Stromal cell of bone marrow (primary cell): ENCODE measurements at regions not wholly inside any gene's neighbourhood (a gene's known extent, or its start where the extent isn't known, plus 50 kb on each side); places are given as distances from the start of the nearest gene placed in this dataset.
"Not testable (repeated sequence)": the region's sequence is repeated elsewhere in the genome, so short reads cannot be mapped to it uniquely, and the experiment has no call there.

Source experiments
- DNase-seq: peaks from one replicate; pipeline ENCODE4 v3.0.0-alpha.2; 2012; ENCODE audit warnings: low read depth

DNA sequence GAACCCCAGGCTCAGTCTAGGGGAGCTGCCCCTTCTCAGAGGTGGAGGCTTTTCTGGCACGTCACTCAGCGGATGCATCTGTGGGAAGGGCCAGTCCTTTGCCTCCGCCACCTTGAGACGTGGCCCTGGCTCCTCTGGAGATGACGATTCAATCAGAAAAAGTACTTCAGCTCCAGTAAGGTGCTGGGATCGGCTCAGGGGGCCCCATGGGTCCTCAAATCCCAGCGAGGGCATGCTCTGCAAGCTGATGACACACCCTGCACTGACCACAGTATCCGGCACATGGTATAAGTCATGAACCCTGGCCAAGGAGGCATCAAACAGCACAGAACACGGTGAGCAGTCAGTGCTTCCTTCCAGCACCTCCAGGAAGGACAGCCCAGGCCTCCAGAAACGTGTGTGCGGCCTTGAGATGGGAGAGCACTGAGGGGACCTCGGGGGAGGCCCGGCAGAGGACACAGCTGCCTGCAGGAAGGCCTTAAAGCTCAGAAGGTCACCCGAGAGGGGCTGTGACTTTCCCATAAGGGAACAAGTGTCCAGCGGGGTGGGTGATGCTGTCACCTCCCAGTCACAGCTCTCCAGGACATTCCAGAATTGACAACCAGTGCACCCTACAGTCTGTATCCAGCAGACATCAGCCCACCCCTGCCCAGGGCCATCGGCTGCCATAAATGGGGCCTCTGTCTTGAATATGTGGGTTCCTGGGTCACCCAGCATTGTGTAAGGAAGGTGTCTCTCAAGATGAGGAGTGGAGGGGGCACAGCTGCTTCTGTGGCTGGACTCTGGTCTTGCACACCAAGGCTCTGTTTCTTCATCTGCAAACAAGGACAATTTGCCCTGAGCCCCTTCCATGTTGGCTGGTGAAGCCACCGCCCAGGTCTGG is 205.8 kb downstream of the NDUFA10 start:
- no peak for DNase-seq

DNA sequence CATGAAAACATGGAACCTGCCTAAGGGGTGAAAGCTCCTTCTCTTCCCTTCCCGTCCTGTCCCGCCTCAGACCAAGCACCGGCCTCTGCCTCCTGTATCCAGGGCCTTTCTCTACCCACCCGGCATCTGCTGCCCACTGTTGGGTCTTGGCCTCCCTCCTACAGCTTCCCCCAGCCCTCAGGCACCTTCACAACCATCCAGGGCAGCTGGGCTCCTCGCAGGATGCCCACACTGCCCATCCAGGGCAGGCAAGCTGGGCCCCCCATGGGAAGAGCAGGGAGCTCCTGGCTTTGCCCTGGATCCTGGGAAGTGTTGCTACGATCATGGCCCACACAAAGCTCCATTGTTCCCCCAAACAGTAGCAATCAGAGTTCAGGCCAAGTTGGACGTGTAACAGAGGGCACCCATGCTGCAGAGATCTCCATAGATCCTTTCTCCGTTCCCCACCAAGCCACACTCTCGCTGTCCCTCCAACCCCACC is 206.6 kb downstream of the NDUFA10 start:
- no peak for DNase-seq

DNA sequence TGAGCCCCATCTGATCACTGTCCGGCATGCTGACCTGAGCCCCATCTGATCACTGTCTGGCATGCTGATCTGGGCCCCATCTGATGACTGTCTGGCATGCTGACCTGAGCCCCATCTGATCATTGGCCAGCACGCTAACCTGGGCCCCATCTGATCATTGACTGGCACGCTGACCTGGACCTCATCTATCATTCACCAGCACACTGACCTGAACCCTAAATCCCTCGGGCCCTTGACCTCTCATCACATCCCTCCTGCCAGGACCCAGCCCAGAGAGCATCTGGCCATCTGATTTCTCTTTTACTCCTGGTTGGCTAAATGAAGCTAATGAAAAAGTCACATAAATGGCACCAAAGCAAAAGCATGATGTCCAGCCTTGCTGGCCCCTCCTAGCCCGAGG is 207.1 kb downstream of the NDUFA10 start:
- no peak for DNase-seq

DNA sequence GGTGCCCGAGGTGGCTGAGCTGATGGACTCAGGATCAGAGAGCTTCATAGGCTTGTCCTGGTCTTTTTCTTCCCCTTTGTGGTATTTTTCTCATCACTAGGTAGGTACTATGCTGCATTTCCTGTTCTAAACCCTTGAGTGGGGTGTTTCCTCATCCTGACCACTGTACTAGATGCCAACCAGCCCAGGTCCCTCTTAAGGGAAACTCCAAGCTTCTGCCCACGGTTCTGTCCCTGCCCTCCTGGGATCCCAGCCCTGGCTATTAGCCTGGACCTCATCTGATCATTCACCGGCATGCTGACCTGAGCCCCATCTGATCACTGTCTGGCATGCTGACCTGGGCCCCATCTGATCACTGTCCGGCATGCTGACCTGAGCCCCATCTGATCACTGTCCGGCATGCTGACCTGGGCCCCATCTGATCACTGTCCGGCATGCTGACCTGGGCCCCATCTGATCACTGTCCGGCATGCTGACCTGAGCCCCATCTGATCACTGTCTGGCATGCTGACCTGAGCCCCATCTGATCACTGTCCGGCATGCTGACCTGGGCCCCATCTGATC is 207.6 kb downstream of the NDUFA10 start:
- DNase-seq, result not testable (repeated sequence)

DNA sequence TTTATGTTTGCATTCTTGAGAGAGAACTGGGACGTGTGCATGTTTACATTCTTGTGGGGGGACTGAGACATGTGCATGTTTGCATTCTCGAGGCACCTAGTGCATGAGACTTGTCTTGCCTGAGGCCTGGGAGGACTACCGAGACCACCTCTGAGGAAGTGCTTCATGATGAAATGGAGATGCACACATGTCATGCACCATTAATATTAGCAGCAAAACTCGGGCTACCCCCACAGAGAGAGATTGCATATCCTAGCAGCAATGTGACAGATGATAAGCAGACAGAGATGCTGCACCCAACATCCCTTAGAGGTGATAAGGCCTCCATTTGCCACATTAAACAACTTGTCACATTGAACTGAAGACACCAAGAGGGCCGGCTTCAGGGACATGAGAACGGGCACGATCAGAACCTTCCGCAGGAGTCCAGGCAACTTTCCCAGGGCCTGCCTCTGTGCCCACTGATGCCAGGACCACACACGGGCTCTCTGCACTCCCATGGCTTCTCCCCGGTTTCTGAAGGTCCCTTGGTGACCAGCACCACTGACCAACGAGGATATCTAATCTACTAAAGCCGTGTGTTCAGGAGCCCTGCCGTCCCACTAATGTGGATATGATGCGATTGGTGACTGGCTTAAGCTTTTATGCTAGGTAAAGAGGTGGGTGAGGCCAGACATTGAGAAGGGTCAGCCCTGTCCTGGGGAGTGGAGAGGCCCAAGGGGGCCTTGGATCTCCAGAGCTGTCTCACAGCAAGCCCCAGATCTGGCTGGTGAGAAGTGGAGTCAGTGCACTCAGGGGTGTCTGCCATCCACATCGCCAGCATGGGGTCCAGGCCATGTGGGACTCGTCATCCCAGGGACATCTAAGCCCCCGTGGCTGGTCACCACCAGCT is 208.3 kb downstream of the NDUFA10 start:
- no peak for DNase-seq

DNA sequence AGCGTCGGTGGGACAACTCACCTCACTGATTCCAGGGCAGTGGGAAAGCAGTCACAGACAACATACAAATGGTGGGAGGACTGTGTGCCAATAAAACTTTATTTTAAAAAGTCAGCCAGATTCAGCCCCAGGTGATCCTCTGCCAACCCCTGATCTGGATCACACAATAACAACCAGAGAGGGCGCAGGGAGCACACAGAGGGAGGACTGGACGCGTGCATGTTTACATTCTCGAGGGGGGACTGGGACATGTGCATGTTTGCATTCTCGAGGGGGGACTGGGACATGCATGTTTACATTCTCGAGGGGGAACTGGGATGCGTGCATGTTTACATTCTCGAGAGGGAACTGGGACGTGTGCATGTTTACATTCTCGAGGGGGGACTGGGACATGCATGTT is 209.5 kb downstream of the NDUFA10 start:
- DNase-seq, result no peak

DNA sequence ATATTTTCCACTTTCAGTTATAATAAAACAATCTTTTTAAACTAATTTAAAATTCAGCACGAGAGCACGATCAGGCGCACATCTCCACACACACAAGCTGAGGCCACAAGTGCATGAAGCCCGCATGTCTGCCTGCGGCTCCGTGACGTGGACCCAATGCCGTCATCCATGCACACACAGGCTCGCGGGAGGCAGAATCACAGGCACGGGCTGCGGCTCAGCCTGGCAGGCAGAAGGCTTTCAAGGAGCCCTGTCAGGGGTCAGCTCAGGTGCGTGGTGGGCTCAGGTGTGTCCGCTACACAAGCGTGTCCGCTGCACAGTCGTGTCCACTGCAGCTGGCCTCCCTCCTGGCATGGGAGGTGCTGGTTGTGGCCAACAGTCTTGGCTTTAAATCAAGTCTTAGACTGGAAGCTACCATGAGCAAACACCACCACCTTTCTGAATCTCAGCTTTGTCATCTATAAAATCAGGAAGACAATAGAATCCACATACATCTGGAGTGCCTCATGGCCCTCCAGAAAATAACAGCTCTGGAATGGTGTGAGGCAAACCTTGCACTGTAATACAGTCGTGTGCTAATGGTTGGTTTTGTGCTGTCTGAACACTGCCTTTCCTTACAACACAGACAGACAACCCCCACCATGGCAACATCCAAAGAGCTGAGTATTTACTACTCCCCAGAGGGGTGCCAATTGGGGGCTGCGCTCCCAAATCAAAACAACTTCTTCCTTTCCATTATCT is 210.1 kb downstream of the NDUFA10 start:
- DNase-seq, result no peak

DNA sequence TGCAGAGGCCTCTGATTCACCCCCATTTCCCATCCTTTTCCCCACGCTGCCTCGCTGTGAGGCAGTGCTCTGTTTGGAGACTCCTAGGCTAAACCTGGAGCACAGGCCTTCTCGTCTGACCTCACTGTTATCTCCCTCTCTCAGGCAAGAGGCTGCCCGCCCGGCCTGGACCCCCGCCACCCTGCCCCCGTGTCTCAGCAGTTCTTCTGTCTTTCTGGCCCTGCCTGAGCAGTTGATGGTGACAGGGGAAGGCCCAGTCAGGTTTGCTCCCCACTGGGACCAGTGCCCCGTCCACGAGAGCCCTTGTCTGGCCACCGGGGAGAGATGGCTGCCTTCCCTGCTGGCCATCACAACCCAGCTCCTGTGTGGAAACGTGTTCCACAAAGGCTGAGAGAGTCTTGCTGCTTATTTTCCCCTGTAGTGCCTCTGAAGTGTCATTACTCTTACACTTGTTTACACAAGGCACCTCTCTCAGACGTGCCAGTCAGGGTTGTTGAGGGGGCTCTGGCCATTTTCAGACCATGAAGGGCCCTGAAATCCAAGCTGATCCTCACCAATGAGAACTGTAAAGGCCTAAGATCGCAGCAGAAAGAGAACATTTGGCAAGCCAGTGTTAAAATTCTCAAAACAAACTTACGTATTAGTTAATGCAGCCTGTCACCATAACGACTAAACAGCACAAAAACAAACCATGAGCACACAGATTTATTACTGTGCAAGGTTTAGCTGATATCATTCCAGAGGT is 210.9 kb downstream of the NDUFA10 start:
- no peak for DNase-seq

DNA sequence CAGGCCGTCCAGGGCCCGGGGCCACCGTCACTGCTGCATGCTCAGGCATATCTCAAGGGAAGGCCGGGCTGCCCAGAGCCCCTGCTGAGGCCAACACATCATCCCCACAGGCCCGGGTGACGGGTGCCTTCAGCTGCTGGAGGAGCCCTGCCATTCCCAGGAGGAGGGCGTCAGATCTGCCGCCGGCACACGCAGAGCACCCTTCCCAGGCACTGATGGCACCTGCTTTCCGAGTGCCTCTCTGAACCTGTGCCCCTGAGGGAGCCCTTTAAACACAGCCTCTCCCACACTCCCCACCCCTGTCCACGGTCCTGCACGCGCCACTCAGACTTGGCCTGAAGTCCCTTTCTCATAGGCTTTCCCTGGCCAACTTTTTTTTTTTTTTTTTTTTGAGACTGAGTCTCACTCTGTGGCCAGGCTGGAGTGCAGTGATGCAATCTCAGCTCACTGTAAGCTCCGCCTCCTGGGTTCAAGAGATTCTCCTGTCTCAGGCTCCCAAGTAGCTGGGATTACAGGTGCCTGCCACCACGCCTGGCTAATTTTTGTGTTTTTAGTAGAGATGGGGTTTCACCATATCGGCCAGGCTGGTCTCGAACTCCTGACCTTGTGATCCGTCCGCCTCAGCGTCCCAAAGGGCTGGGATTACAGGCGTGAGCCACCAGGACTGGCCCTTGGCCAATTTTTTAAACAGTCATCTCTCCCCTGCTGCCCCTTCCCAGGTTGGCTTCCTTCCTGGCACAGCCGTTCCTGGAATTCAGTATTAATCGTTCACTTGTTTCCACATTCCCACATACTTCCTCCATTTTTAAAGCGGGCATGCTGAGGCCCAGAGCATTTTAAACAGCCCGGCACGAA is 211.7 kb downstream of the NDUFA10 start:
- no peak for DNase-seq

DNA sequence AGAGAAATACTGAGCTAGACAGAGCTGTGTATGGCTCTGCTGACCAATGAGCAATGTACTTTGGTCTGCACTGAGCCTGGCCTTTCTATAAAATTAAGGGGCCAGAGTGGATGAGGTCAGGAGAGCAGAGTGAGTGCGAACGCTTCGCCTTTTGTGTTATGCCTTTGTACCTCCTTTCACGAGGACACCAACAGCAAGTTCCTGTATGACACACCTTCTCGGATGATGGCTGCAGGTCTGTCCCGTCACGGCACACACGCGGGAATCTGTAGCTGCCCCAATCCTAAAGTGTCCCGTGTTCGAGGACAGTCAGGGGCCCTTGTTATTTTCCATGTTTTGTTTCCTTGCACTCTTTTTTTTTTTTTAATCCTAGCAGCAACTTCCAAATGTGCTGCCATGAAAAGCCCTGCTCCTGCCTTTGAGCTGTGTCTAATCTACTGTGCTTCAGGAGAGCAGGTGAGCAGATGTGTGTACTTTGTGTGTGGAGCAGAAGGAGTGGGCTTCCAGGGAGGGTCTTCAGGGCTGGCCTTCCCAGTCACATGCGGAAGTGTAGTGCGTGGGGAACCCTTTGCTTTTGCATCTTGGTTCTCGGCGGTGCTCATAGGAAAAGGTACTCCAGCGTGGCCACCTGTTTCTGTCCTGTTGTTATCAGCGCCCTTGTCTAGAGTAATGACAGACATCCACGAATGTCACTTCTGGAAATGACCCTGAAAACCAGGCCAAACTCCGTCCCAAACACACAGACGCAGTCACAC is 213.2 kb downstream of the NDUFA10 start:
- no peak for DNase-seq

DNA sequence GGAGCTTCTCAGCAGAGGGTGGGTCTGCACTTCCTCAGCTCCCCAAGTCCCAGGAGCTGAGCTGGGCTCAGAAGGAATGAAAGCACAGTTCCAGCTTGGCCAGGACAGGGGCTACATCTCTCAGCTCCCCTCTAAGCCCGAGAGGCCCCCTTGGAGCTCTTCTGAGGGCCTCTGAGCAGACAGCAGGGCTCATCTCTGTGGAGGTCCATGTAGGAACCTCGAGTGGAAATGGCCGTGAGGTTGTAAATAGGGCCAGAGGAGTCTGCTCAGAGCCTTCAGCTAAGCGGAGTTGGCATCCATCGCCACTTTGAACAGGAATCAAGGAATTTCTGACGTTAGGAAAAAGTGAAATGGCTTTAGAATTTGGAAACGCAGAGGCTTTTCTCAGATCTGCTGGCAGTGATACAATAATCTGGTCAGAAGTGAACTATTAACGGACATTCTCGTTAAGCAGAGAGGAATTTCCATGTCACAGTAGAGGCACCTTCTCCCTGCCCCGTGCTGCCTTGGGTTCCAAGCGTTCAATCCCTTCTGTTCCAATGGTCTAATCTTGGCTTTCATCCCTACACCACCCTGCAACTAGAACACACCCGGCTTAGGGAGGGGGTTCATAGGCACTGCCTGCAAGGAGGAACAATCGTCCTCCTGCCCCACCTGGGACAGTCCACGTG is 213.9 kb downstream of the NDUFA10 start:
- no peak for DNase-seq

DNA sequence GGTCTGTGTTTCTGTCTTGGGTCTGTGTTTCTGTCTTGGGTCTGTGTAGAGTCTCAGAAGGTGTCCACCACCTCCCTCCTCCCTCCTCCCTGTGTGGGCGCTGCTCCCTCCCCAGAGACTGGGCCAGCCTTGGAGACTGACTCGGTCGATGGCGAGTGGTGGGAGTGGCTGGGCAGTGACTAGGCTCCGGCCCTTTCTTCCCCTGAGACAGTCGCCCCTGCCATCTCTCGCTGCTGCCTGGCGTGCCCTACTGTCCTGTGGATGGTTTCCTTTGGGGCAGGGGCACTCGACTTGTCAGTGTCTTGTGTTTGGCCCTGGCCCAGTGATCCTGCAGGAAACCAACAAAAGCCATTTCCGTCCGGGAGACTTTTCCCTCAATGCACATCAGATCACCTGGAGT is 215.8 kb downstream of the NDUFA10 start:
- DNase-seq, result no peak

DNA sequence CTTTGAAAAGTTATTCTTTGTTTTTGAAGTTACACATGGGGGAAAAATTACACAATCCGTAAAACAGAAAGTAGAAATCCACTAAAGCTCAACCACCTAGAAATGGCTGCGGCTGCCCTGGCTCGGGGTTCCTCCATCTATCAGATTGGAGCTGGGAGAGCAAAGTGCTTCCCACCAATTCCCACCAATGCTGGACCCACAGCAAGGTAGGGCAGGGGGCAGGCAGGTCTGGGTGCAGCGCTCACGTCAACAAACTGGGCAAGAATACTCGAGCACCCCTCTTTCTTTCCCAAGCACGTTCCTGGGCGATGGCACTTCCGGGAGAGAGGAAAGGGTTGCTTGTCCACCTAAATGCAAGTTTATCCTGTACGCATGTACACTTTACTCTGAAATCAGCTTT is 217.6 kb downstream of the NDUFA10 start:
- DNase-seq, result no peak

DNA sequence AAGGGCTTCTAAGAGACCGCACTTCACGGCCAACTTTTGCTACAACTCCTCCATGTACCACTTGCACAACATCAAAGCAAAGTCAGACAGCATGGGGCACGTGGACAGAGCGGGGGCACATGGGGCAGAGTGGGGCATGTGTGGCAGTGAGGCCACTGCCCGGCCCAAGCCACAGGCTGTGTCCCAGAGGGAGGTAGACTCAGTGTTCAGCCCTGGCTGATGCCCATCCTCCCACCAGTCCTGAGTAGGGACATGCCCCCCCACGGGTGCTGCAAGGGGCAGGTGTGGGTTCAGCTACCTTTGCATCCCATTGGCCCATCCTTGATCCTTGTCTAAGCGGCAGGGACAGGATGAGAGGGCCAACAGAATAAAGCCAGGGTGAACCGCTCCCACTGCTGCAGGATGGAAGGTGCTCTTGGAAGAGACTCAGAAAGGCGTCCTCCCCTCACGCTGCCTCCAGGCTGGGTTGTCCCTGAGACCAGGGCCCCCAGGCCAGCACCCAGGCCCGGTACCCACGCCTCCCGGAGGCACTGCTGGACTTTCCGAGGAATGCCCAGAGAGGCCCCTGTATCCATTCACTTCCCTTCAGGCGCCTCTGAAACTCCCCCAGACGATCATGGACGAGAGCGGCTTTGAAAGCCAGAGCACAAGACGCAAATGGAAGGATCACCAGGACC is 218.2 kb downstream of the NDUFA10 start:
- no peak for DNase-seq

DNA sequence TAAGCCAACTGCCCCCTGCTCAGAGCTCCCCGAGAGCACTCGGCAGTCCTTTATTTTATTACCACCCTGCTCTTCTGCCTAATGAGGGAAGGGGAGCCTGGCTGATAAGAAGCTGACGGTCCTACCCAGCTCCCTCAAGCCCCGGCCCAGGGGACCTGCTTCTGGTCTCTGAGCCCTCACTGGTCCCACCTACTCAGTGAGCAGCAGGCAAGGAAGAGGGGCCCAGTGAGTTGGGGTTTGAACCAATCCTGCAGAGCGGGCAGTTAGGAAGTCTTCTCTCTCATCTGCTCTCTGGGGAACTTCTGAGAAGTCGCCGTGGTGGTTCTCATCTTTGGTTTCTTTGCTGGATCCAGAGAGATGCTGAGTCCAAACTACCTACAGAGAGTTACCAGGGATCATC is 218.9 kb downstream of the NDUFA10 start:
- no peak for DNase-seq

DNA sequence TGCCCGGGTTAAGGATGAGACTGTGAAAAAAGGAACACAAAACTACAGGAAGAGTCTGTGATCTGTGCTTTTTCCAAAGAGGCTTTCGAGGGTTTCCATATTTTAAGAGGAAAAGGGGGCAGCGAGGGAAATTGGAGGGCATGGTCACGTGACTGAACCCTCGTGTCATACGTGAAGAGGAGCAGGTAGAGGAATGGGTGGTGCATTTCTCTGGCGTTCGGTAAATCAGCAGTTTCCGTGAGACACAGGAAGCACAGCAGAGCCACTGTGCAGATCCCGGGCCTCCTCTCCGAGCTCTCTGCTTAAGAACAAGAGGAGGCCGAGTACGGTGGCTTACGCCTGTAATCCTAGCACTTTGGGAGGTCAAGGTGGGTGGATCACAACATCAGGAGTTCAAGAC is 219.7 kb downstream of the NDUFA10 start:
- no peak for DNase-seq

DNA sequence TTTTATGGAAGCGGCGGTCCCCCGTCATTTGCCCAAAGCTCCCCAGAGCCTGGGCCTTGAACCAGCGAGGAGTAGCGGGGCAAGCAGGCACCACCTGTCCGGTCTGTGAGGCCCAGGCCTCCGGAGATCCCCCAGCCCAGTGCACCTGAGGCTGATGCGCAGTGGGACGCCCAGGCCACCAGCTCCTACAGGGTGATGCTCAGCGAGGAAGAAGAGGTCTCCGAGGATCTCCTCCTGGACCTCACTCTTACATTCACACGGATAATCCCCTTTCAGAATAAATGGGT is 220.2 kb downstream of the NDUFA10 start:
- no peak for DNase-seq

DNA sequence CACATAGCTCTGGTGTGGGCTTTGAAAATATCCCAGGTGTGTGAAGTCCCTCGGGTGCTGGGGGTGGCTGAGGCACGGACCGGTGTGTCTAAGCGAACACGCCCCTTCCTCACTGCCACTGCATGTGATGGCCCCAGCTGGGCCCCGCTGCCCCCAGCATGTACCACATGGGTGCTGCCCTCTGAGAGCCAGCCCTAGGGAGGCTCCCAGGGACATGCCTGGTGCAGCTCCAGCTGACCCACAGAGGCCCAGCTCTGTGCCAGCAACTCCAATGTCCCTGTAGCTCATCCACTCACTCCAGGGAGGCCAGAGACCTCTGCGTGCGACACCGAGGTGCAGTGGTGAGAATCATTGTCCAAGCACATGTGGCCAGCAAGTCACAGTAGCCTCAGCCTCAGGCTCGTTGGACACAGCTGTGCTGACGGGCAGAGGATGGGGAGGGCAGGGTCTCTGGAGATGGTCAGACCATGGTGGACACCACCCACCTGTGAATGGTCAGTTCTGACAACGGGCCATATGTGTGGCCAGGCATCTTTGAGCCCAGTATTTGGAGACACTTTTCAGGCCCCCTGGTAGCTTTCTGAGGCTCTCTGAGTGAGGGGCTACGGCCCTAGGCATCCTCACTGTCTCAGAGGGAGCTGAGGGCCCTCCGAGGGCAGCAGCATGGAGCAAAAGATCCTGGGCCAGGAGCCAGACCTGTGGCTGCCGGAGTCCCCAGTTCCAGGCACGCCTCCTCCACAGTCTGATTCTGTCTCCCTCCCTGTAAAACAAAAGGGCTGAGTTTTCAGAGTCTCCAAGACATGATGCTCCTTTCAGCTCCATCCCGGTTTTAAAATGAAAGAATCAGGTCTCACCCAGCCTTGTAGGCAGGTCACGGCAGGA is 220.7 kb downstream of the NDUFA10 start:
- DNase-seq, result no peak
